Gastrocnemius medialis (tissue), 4 donors: ENCODE measurements at regions not wholly inside any gene's neighbourhood (a gene's known extent, or its start where the extent isn't known, plus 50 kb on each side); places are given as distances from the start of the nearest gene placed in this dataset.

ENCODE experiments used
- ATAC-seq, 2 donors: fragments of 150-250 bp; one replicate each; pipeline ENCODE4 v1.9.1; 2016
- DNase-seq, 2 donors: peaks; one replicate each; pipeline ENCODE4 v3.0.0-alpha.2; 2019
- H3K27ac ChIP-seq, 4 donors: fragments of 200-600 bp; sonication (generic); 1 replicate in 1 of 4; 2 replicates in 3 of 4; pipeline ENCODE4 v1.5.1; 2016 to 2018; ENCODE audit warnings: mild to moderate bottlenecking in 2 of 4, moderate library complexity in 1 of 4
- H3K27me3 ChIP-seq, 3 donors: fragments of 200-600 bp; sonication (generic) in 2 of 3; 1 replicate in 1 of 3; 2 replicates in 2 of 3; pipeline versions ENCODE4 v1.5.1 to v1.6.0; 2016 to 2019; ENCODE audit warnings: mild to moderate bottlenecking in 1 of 3, moderate library complexity in 1 of 3
- H3K36me3 ChIP-seq, 2 donors: fragments of 200-600 bp; sonication (generic) in 1 of 2; one replicate each; pipeline ENCODE4 v1.5.1; 2017 to 2018
- H3K4me1 ChIP-seq, 2 donors: fragments of 200-600 bp; sonication (generic) in 1 of 2; one replicate each; pipeline ENCODE4 v1.5.1; 2016 to 2017; ENCODE audit warnings: mild to moderate bottlenecking in 2 of 2
- H3K4me3 ChIP-seq, 4 donors: fragments of 200-600 bp; sonication (generic) in 3 of 4; 1 replicate in 1 of 4; 2 replicates in 3 of 4; pipeline ENCODE4 v1.5.1; 2016 to 2019; ENCODE audit warnings: mild to moderate bottlenecking in 2 of 4
- H3K9me3 ChIP-seq, 3 donors: fragments of 200-600 bp; sonication (generic) in 2 of 3; 1 replicate in 1 of 3; 2 replicates in 2 of 3; pipeline ENCODE4 v1.5.1; 2016 to 2019
- CTCF ChIP-seq, 5 experiments: fragments of 450-650 bp in 3 of 5; fragments of 200-600 bp in 2 of 5; sonication (generic) in 2 of 5; IDR thresholded peaks in 4 of 5; conservative IDR thresholded peaks in 1 of 5; 1 replicate in 4 of 5; 2 replicates in 1 of 5; pipeline ENCODE4 v1.5.1; 2016 to 2019; ENCODE audit warnings: antibody characterized with exemption in 5 of 5, mild to moderate bottlenecking in 3 of 5, moderate library complexity in 3 of 5
- POLR2A ChIP-seq, 2 donors: fragments of 450-650 bp; IDR thresholded peaks; one replicate each; pipeline ENCODE4 v1.6.1; 2017; ENCODE audit warnings: antibody characterized with exemption in 2 of 2, mild to moderate bottlenecking in 2 of 2, moderate library complexity in 2 of 2
- in situ Hi-C, 4 donors: fragments of 200-750 bp; cut with MboI; loops; one replicate each; pipeline versions ENCODE4 v1.15.0 to v1.8.0; 2017; ENCODE audit warnings: low sequenced_read_pairs in 4 of 4
- intact Hi-C: fragments of 100-400 bp; cut with DNase I; formaldehyde crosslinking; loops from one replicate; pipeline ENCODE4 v1.15.1; 2023; ENCODE audit warnings: low total_unique reads

DNA sequence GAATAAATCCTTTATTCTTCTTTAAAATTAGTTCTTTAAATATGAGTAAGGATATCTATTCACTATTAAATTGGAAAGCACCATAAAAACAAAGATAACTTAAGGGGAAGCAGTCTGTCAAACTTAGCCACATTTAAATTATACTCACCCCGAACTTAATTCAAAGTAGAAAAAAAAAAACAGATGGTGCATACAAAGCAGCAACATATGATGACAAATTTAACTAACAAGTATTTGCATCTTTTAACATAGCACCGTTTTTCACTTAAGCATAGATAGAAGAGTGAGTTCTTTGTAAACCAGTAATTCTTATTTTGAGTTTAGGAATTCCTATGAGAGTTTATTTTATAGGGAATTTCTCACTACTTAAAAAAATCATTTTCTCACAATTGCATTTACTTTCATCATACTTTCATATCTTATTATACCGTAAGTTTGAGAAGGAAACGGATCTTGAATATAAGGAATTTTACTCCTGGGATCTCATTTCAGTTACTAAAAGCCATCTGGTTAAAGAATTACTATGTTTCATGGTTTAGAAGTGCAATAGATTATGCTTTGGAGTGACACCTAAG, 828.2 kb upstream of the MAP3K7 start:
- H3K4me3 ChIP-seq: no peak overlapping the region
- TF ChIP-seq CTCF (IDR thresholded peaks at IDR 0.05 in 4 of 5, conservative IDR thresholded peaks at IDR 0.05 in 1 of 5) (no peak), POLR2A (IDR thresholded peaks at IDR 0.05) (no peak)
- H3K36me3 ChIP-seq: no peaks in the 10 kb centered on the region
- H3K27me3 ChIP-seq: no peaks in the 10 kb centered on the region
- in situ Hi-C loops (no loop called here), intact Hi-C loops (no loop called here)
- no peaks in the 10 kb centered on the region for H3K4me1 ChIP-seq
- H3K27ac ChIP-seq: no peak overlapping the region
- H3K9me3 ChIP-seq: no peaks in the 10 kb centered on the region
- DNase-seq: no peak
- no peak for ATAC-seq

GRCh38 chr6:91412532-91412931, 825.7 kb upstream of the MAP3K7 start:
- Histone ChIP-seq H3K4me3 (no peak overlapping the region), H3K36me3 (no peaks in the 10 kb centered on the region), H3K9me3 (no peaks in the 10 kb centered on the region), H3K27ac (no peak overlapping the region), H3K4me1 (no peaks in the 10 kb centered on the region), H3K27me3 (no peaks in the 10 kb centered on the region)
- TF ChIP-seq CTCF (IDR thresholded peaks at IDR 0.05 in 4 of 5, conservative IDR thresholded peaks at IDR 0.05 in 1 of 5) (no peak), POLR2A (IDR thresholded peaks at IDR 0.05) (no peak)
- DNase-seq (no peak), ATAC-seq (no peak)
- intact Hi-C loops: no loop called here
- in situ Hi-C loops: no loop called here

DNA sequence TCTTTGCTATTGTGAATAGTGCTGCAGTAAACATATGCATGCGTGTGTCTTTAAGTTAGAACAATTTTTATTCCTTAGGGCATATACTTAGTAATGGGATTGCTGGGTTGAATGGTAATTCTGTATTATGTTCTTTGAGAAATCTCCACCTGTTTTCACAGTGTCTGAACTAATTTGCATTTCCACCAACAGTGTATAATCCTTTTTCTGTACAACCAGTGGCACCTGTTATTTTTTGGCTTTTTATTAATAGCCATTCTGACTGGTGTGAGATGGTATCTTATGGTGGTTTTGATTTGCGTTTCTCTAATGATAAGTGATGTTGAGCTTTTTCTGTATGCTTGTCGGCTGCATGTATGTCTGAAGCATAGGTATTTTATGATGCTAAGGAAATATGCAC, 820.8 kb upstream of the MAP3K7 start:
- no peak overlapping the region for H3K4me3 ChIP-seq
- intact Hi-C loops: no loop called here
- no peak for ATAC-seq
- in situ Hi-C loops: no loop called here
- DNase-seq: no peak
- H3K9me3 ChIP-seq: no peaks in the 10 kb centered on the region
- no peaks in the 10 kb centered on the region for H3K4me1 ChIP-seq
- no peak overlapping the region for H3K27ac ChIP-seq
- H3K27me3 ChIP-seq: no peaks in the 10 kb centered on the region
- no peaks in the 10 kb centered on the region for H3K36me3 ChIP-seq
- no peak for TF ChIP-seq CTCF (IDR thresholded peaks at IDR 0.05 in 4 of 5, conservative IDR thresholded peaks at IDR 0.05 in 1 of 5)
- no peak for TF ChIP-seq POLR2A (IDR thresholded peaks at IDR 0.05)

DNA sequence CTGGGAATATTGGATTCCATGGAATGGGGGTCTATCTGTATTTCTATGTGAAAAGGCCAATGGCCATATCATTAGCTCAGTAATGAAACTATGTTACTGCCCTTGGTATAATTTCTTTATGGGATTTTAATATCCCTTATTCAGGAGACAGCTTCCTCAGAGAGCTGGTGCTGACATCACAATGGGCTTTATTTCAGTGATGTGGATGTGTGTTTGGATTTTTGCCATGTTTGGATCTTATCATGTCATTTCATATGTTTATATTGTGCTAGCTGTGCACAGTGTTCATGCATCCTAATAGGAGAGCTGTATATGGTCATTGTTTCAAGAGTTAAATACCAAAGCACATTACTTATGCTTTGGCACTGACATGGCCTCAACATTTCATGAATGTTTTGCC, 806.1 kb upstream of the MAP3K7 start:
- TF ChIP-seq POLR2A (IDR thresholded peaks at IDR 0.05): no peak
- TF ChIP-seq CTCF (IDR thresholded peaks at IDR 0.05 in 4 of 5, conservative IDR thresholded peaks at IDR 0.05 in 1 of 5): no peak
- Histone ChIP-seq H3K4me1 (no peaks in the 10 kb centered on the region), H3K4me3 (no peak overlapping the region), H3K9me3 (no peaks in the 10 kb centered on the region), H3K27me3 (no peaks in the 10 kb centered on the region), H3K27ac (no peak overlapping the region), H3K36me3 (no peaks in the 10 kb centered on the region)
- ATAC-seq: no peak
- in situ Hi-C loops (no loop called here), intact Hi-C loops (no loop called here)
- no peak for DNase-seq
